PC-9 (cell line): ENCODE measurements at regions not wholly inside any gene's neighbourhood (a gene's known extent, or its start where the extent isn't known, plus 50 kb on each side); places are given as distances from the start of the nearest gene placed in this dataset.

ENCODE experiments used
- BruUV-seq: library from RNA; stranded (reverse); fragments of 400-500 nt; replicated peaks from 2 replicates; lab custom pipeline; 2021; lab: Mats Ljungman, UMichigan
- CTCF ChIA-PET: fragments of 300-600 bp; sonication (Branson Sonifier 250); formaldehyde crosslinking; loops from one replicate; lab custom pipeline; 2022; ENCODE audit warnings: antibody characterized with exemption; lab: Charles Lee
- POLR2A ChIA-PET: fragments of 300-600 bp; sonication (Branson Sonifier 250); formaldehyde crosslinking; loops from one replicate; lab custom pipeline; 2022; ENCODE audit warnings: antibody characterized with exemption; ENCODE audit not compliant: unreplicated experiment; lab: Charles Lee
- DNase-seq, 2 experiments: peaks; one replicate each; pipeline versions ENCODE4 v3.0.0 to v3.0.0-alpha.2; 2015 to 2022; ENCODE audit warnings: mixed read lengths in 1 of 2
- H2AFZ ChIP-seq: fragments of 200-600 bp; sonication (generic); 2 replicates; pipeline ENCODE4 v1.8.1; 2017; ENCODE audit warnings: antibody characterized with exemption
- H3F3A ChIP-seq: fragments of 200-600 bp; sonication (generic); 2 replicates; pipeline ENCODE4 v1.8.1; 2017; ENCODE audit warnings: antibody characterized with exemption, mild to moderate bottlenecking, low read depth; ENCODE audit not compliant: insufficient read depth
- H3K27ac ChIP-seq: fragments of 200-600 bp; sonication (generic); 2 replicates; pipeline ENCODE4 v1.6.1; 2016; ENCODE audit warnings: mixed run types
- H3K27me3 ChIP-seq: fragments of 200-600 bp; sonication (generic); 2 replicates; pipeline ENCODE4 v1.6.1; 2016; ENCODE audit warnings: low read depth, mixed run types; ENCODE audit not compliant: insufficient read depth
- H3K36me3 ChIP-seq: fragments of 200-600 bp; sonication (generic); 2 replicates; pipeline ENCODE4 v1.6.1; 2016; ENCODE audit warnings: low read depth, mixed run types
- H3K4me1 ChIP-seq: fragments of 200-600 bp; sonication (generic); replicated peaks from 2 replicates; pipeline ENCODE4 v1.6.1; 2016; ENCODE audit warnings: mixed run types; ENCODE audit not compliant: insufficient read depth
- H3K4me2 ChIP-seq: fragments of 200-600 bp; sonication (generic); 2 replicates; pipeline ENCODE4 v1.6.1; 2017; ENCODE audit warnings: mixed run types
- H3K4me3 ChIP-seq: fragments of 200-600 bp; sonication (generic); 2 replicates; pipeline ENCODE4 v1.6.1; 2016; ENCODE audit warnings: mixed run types
- H3K79me2 ChIP-seq: fragments of 200-600 bp; sonication (generic); 2 replicates; pipeline ENCODE4 v1.6.1; 2017; ENCODE audit warnings: low read depth, mixed run types
- H3K9me2 ChIP-seq: fragments of 200-600 bp; sonication (generic); 2 replicates; pipeline ENCODE4 v1.8.1; 2017; ENCODE audit warnings: mild to moderate bottlenecking; ENCODE audit not compliant: insufficient read depth
- H3K9me3 ChIP-seq: fragments of 200-600 bp; sonication (generic); 2 replicates; pipeline ENCODE4 v1.8.1; 2016; ENCODE audit warnings: low read depth; ENCODE audit not compliant: insufficient read depth
- H4K20me1 ChIP-seq: fragments of 200-600 bp; sonication (generic); 2 replicates; pipeline ENCODE4 v1.8.1; 2017; ENCODE audit not compliant: insufficient read depth
- CTCF ChIP-seq: fragments of 200-600 bp; sonication (generic); conservative IDR thresholded peaks from 2 replicates; pipeline ENCODE4 v1.6.1; 2017; ENCODE audit warnings: mixed run types, antibody characterized with exemption, mild to moderate bottlenecking, moderate library complexity
- EZH2 ChIP-seq: fragments of 200-600 bp; sonication (generic); IDR thresholded peaks from 2 replicates; pipeline ENCODE4 v1.8.0; 2017; ENCODE audit warnings: antibody characterized with exemption, low read depth
- intact Hi-C: fragments of 100-400 bp; cut with micrococcal nuclease; formaldehyde crosslinking; loops from one replicate; pipeline ENCODE4 v1.10.0; 2022; ENCODE audit not compliant: unreplicated experiment

DNA sequence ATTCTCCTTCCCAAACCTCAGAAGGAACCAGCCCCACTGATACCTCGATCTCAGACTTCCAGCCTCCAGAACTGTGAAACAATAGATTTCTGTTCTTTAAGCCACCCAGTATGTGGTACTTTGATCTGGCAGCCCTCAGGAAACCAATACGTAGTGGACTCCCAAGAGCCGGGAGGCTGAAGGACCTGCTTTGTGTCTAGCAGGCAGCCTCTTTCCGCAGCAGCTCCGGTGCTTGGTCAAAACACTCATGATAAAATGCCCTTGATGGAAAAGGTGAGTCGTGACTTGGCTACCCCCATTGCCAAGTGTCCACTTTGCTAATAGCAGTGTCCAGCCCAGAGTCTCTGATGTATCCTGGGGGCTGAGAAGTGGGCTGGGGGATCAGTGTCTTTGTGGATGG lies 158.8 kb upstream of the TMTC4 start:
- POLR2A ChIA-PET: no interaction called here
- Histone ChIP-seq H3K4me3 (no peak overlapping the region), H3K79me2 (no peaks in the 10 kb centered on the region), H4K20me1 (no peaks in the 10 kb centered on the region), H3K36me3 (no peaks in the 10 kb centered on the region), H3K27ac (no peak overlapping the region), H3K9me3 (no peaks in the 10 kb centered on the region), H3F3A (no peaks in the 10 kb centered on the region), H3K27me3 (peaks cover 48% of the 10 kb centered on the region), H3K4me2 (no peak overlapping the region), H2AFZ (no peak overlapping the region), H3K4me1 (no peaks in the 10 kb centered on the region), H3K9me2 (no peaks in the 10 kb centered on the region)
- TF ChIP-seq EZH2: no peak
- no TSS peak for BruUV-seq
- no peak for DNase-seq
- intact Hi-C loops: no loop called here
- CTCF ChIA-PET: no interaction called here

GRCh38 chr13:100828226-100828625 lies 153.6 kb upstream of the TMTC4 start:
- intact Hi-C loops: no loop called here

DNA sequence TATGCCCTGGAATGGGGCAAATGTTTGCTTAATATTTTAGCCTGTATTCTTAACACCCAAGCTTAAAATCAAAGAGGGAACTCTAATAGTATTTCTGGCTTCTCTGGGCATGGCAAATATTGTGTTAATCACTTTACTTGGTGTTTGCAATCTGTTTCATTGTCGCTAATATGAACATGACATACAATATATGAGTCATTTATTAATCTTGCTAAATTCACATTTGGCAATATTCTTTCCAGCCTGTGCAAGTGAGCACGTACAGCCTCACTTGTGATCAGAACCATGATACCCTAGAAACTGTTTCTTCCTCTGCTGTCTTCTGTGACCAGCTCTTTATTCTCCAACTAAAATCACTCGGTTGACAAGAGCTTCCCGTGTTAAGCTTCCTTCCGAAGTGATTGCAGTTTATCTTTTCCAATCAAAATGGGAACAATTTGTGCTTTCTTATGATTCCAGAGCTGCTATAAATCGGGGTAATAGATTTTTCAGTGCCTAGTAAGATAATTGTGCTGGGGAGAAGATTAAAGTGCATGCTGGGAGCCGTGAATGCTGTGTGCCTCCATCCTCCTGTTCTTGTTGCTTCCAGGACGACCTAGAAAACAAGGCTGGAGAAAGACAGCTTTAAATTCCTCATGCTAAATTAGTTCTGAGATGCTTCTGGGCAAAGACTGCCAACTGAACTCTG lies 153.0 kb upstream of the TMTC4 start:
- Histone ChIP-seq H3K79me2 (no peaks in the 10 kb centered on the region), H3K4me2 (no peak overlapping the region), H3K9me2 (no peaks in the 10 kb centered on the region), H3K4me3 (no peak overlapping the region), H2AFZ (no peak overlapping the region), H3K27ac (no peak overlapping the region), H3K27me3 (peaks cover 81% of the 10 kb centered on the region), H3K9me3 (no peaks in the 10 kb centered on the region), H4K20me1 (no peaks in the 10 kb centered on the region), H3F3A (no peaks in the 10 kb centered on the region; the same call in 1 of the 2 replicates), H3K36me3 (no peaks in the 10 kb centered on the region), H3K4me1 (no peaks in the 10 kb centered on the region)
- DNase-seq: no peak
- intact Hi-C loops: no loop called here
- no TSS peak for BruUV-seq
- ChIA-PET CTCF (no interaction called here), POLR2A (no interaction called here)
- TF ChIP-seq EZH2 (no peak), CTCF (no peak)

More at GRCh38 chr13:100828226-100828625, 153.6 kb upstream of the TMTC4 start:
- CTCF ChIA-PET: no interaction called here
- H3K79me2 ChIP-seq: no peaks in the 10 kb centered on the region
- H3K4me2 ChIP-seq: no peak overlapping the region
- no peaks in the 10 kb centered on the region; the same call in 1 of the 2 replicates for H3F3A ChIP-seq
- H2AFZ ChIP-seq: no peak overlapping the region
- no peaks in the 10 kb centered on the region for H3K9me3 ChIP-seq
- BruUV-seq: no TSS peak
- no peaks in the 10 kb centered on the region for H3K36me3 ChIP-seq
- TF ChIP-seq EZH2: no peak
- no peak for TF ChIP-seq CTCF
- no peaks in the 10 kb centered on the region for H3K9me2 ChIP-seq
- H3K4me1 ChIP-seq: no peaks in the 10 kb centered on the region
- H3K4me3 ChIP-seq: no peak overlapping the region
- no peaks in the 10 kb centered on the region for H4K20me1 ChIP-seq
- H3K27ac ChIP-seq: no peak overlapping the region
- DNase-seq: no peak
- peaks cover 79% of the 10 kb centered on the region for H3K27me3 ChIP-seq
- POLR2A ChIA-PET: no interaction called here
